Activated naive CD4-positive, alpha-beta T cell (primary cell): ENCODE measurements at regions not wholly inside any gene's neighbourhood (a gene's known extent, or its start where the extent isn't known, plus 50 kb on each side); places are given as distances from the start of the nearest gene placed in this dataset.

Source experiments
- DNase-seq, 4 experiments: peaks; one replicate each; lab custom pipeline; 2025; lab: John Stamatoyannopoulos, UW

- no peak for DNase-seq
Measured at GRCh38 chr10:14468023-14468441, 137.3 kb upstream of the FRMD4A start.

- DNase-seq: no peak
Measured at GRCh38 chr10:14466257-14466656, 135.5 kb upstream of the FRMD4A start.

- no peak for DNase-seq
Measured at GRCh38 chr10:14460447-14460846, 129.7 kb upstream of the FRMD4A start.

GRCh38 chr10:14459665-14460064 is 128.9 kb upstream of the FRMD4A start:
- no peak for DNase-seq

GRCh38 chr10:14456870-14457266 is 126.1 kb upstream of the FRMD4A start:
- no peak for DNase-seq

GRCh38 chr10:14456218-14456869 is 125.6 kb upstream of the FRMD4A start:
- DNase-seq: no peak

GRCh38 chr10:14454629-14455028 is 123.9 kb upstream of the FRMD4A start:
- no peak for DNase-seq

GRCh38 chr10:14454206-14454605 is 123.5 kb upstream of the FRMD4A start:
- no peak for DNase-seq

GRCh38 chr10:14453593-14453992 is 122.9 kb upstream of the FRMD4A start:
- no peak for DNase-seq

- DNase-seq: no peak
Measured at GRCh38 chr10:14451341-14451740, 120.6 kb upstream of the FRMD4A start.

- no peak for DNase-seq
Measured at GRCh38 chr10:14450041-14450491, 119.3 kb upstream of the FRMD4A start.

- DNase-seq: no peak
Measured at GRCh38 chr10:14449293-14449815, 118.6 kb upstream of the FRMD4A start.

GRCh38 chr10:14448197-14448990 is 117.7 kb upstream of the FRMD4A start:
- DNase-seq: no peak

- DNase-seq: no peak
Measured at GRCh38 chr10:14447094-14447839, 116.5 kb upstream of the FRMD4A start.

- DNase-seq: no peak
Measured at GRCh38 chr10:14439451-14440259, 108.9 kb upstream of the FRMD4A start.

- no peak for DNase-seq
Measured at GRCh38 chr10:14438576-14438975, 107.9 kb upstream of the FRMD4A start.

GRCh38 chr10:14438057-14438456 is 107.3 kb upstream of the FRMD4A start:
- DNase-seq: no peak

- DNase-seq: no peak
Measured at GRCh38 chr10:14435976-14436632, 105.4 kb upstream of the FRMD4A start.

GRCh38 chr10:14433147-14433546 is 102.4 kb upstream of the FRMD4A start:
- no peak for DNase-seq

- DNase-seq: no peak
Measured at GRCh38 chr10:14431868-14432267, 101.1 kb upstream of the FRMD4A start.

- no peak for DNase-seq
Measured at GRCh38 chr10:14429043-14429700, 98.4 kb upstream of the FRMD4A start.
